ENCODE measurements at regions not wholly inside any gene's neighbourhood (a gene's known extent, or its start where the extent isn't known, plus 50 kb on each side); places are given as distances from the start of the nearest gene placed in this dataset.

DNA sequence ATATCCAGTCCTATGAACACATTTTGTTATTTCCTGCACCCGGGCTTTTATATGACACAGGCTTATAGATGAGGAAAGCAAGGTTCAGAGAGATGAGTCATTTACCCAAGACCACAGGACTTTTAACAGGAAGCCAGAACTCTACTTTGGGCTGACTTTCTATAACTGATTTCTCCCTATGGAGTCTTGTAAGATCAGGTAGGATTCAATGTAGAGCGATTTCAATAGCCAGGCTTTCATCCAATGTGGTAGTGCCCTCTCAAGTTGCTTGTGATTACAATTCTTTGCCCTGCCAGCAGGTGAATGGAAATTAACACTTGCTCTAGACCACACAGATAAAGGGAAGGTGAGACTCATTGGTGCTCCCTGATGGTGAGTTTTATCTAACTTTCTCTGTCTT is 378.3 kb downstream of the INSC start:
- TF ChIP-seq EZH2 (conservative IDR thresholded peaks at IDR 0.05; ENCODE audit: low read depth, low read length) (no peak), MAFK (conservative IDR thresholded peaks at IDR 0.05 in 1 of 2, IDR thresholded peaks at IDR 0.05 in 1 of 2; ENCODE audit: low read length in 2 of 2) (no peak), GABPB1 (CRISPR knock-in tag; IDR thresholded peaks at IDR 0.05) (no peak), ZNF530 (CRISPR knock-in tag; IDR thresholded peaks at IDR 0.05; ENCODE audit: low read depth) (no peak), MTF1 (CRISPR knock-in tag; IDR thresholded peaks at IDR 0.05) (no peak), TCF7L2 (IDR thresholded peaks at IDR 0.05; ENCODE audit: low read depth, low read length) (no peak), U2AF1 (optimal IDR thresholded peaks at IDR 0.05; ENCODE audit: low read depth, low read length) (no peak), TEAD3 (CRISPR knock-in tag; optimal IDR thresholded peaks at IDR 0.05; ENCODE audit: borderline replicate concordance) (no peak), ZNF343 (CRISPR knock-in tag; IDR thresholded peaks at IDR 0.05) (no peak), HNRNPH1 (optimal IDR thresholded peaks at IDR 0.05; ENCODE audit: low read depth, low read length) (no peak), ZNF788 (CRISPR knock-in tag; IDR thresholded peaks at IDR 0.05; ENCODE audit: borderline replicate concordance) (no peak), ZNF335 (CRISPR knock-in tag; IDR thresholded peaks at IDR 0.05) (no peak)
